NCI-H187 treated with DMSO at 0.1 percent for 48 hours (cell line): ENCODE measurements at regions not wholly inside any gene's neighbourhood (a gene's known extent, or its start where the extent isn't known, plus 50 kb on each side); places are given as distances from the start of the nearest gene placed in this dataset.

ENCODE experiments used
- DNase-seq: peaks from one replicate; lab custom pipeline; 2025; lab: John Stamatoyannopoulos, UW

GRCh38 chr1:38287036-38287435, 240.4 kb upstream of the POU3F1 start:
- no peak for DNase-seq

- no peak for DNase-seq
These were observed 239.4 kb upstream of the POU3F1 start for GRCh38 chr1:38285807-38286530.

GRCh38 chr1:38284953-38285352, 238.4 kb upstream of the POU3F1 start:
- DNase-seq: no peak

GRCh38 chr1:38283696-38284470, 237.3 kb upstream of the POU3F1 start:
- DNase-seq: no peak

- no peak for DNase-seq
These were observed 232.6 kb upstream of the POU3F1 start for GRCh38 chr1:38279148-38279547.

GRCh38 chr1:38277646-38278045, 231.1 kb upstream of the POU3F1 start:
- DNase-seq: no peak

GRCh38 chr1:38275960-38276359, 229.4 kb upstream of the POU3F1 start:
- no peak for DNase-seq

GRCh38 chr1:38274974-38275373, 228.4 kb upstream of the POU3F1 start:
- no peak for DNase-seq

- DNase-seq: no peak
These were observed 226.7 kb upstream of the POU3F1 start for GRCh38 chr1:38273196-38273804.

- no peak for DNase-seq
These were observed 225.9 kb upstream of the POU3F1 start for GRCh38 chr1:38272515-38272914.

GRCh38 chr1:38270849-38271633, 224.4 kb upstream of the POU3F1 start:
- no peak for DNase-seq

GRCh38 chr1:38269923-38270848, 223.6 kb upstream of the POU3F1 start:
- no peak for DNase-seq

- no peak for DNase-seq
These were observed 221.6 kb upstream of the POU3F1 start for GRCh38 chr1:38268226-38268625.

GRCh38 chr1:38267037-38268036, 220.7 kb upstream of the POU3F1 start:
- no peak for DNase-seq

- no peak for DNase-seq
These were observed 219.6 kb upstream of the POU3F1 start for GRCh38 chr1:38266197-38266520.

- no peak for DNase-seq
These were observed 219.0 kb upstream of the POU3F1 start for GRCh38 chr1:38265293-38266196.

- no peak for DNase-seq
These were observed 216.8 kb upstream of the POU3F1 start for GRCh38 chr1:38263438-38263837.

- no peak for DNase-seq
These were observed 215.0 kb upstream of the POU3F1 start for GRCh38 chr1:38261574-38261973.

- DNase-seq: no peak
These were observed 211.6 kb upstream of the POU3F1 start for GRCh38 chr1:38258085-38258627.
